DOHH2 (cell line): ENCODE measurements at regions not wholly inside any gene's neighbourhood (a gene's known extent, or its start where the extent isn't known, plus 50 kb on each side); places are given as distances from the start of the nearest gene placed in this dataset.

Experiments
- H3F3A ChIP-seq: fragments of 200-600 bp; sonication (generic), shearing (Covaris generic); 2 replicates; pipeline ENCODE4 v1.6.0; 2016; ENCODE audit warnings: antibody characterized with exemption, mild to moderate bottlenecking; ENCODE audit not compliant: control insufficient read depth, insufficient read depth
- H3K27ac ChIP-seq: fragments of 200-600 bp; sonication (generic); 2 replicates; pipeline ENCODE4 v1.5.1; 2014; ENCODE audit warnings: low read depth, mild to moderate bottlenecking, low read length, moderate library complexity
- H3K27me3 ChIP-seq: fragments of 200-600 bp; sonication (generic); 2 replicates; pipeline ENCODE4 v1.6.1; 2014; ENCODE audit warnings: mild to moderate bottlenecking, low read length, mixed read lengths; ENCODE audit not compliant: control insufficient read depth
- H3K36me3 ChIP-seq: fragments of 200-600 bp; sonication (generic); 2 replicates; pipeline ENCODE4 v1.6.1; 2014; ENCODE audit warnings: mild to moderate bottlenecking, low read length, moderate library complexity, mixed read lengths; ENCODE audit not compliant: control insufficient read depth
- H3K4me1 ChIP-seq: fragments of 200-600 bp; sonication (generic); 2 replicates; pipeline ENCODE4 v1.6.1; 2014; ENCODE audit warnings: mild to moderate bottlenecking, low read length, mixed read lengths; ENCODE audit not compliant: control insufficient read depth
- H3K4me2 ChIP-seq: fragments of 200-600 bp; sonication (generic); 2 replicates; pipeline ENCODE4 v1.6.0; 2014; ENCODE audit warnings: mild to moderate bottlenecking, low read length, moderate library complexity
- H3K4me3 ChIP-seq: fragments of 200-600 bp; sonication (generic); 2 replicates; pipeline ENCODE4 v1.5.1; 2014; ENCODE audit warnings: mild to moderate bottlenecking, low read length, mixed read lengths
- H3K79me2 ChIP-seq: fragments of 200-600 bp; sonication (generic); 2 replicates; pipeline ENCODE4 v1.6.1; 2014; ENCODE audit warnings: mild to moderate bottlenecking, low read length, mixed read lengths; ENCODE audit not compliant: control insufficient read depth
- H3K9me2 ChIP-seq: fragments of 200-600 bp; sonication (generic); replicated peaks from 2 replicates; pipeline ENCODE4 v1.6.1; 2014; ENCODE audit warnings: mild to moderate bottlenecking, low read length, mixed read lengths; ENCODE audit not compliant: control insufficient read depth
- H3K9me3 ChIP-seq: fragments of 200-600 bp; sonication (generic); 2 replicates; pipeline ENCODE4 v1.6.1; 2014; ENCODE audit warnings: antibody characterized with exemption, low read length, mixed read lengths; ENCODE audit not compliant: control insufficient read depth, insufficient read depth
- H4K20me1 ChIP-seq: fragments of 200-600 bp; sonication (generic); 2 replicates; pipeline ENCODE4 v1.6.0; 2014; ENCODE audit warnings: low read depth, mild to moderate bottlenecking, antibody characterized with exemption, low read length, moderate library complexity; ENCODE audit not compliant: control insufficient read depth, insufficient read depth
- CTCF ChIP-seq: fragments of 200-600 bp; sonication (generic); IDR thresholded peaks from one replicate; pipeline ENCODE4 v1.5.1; 2014; ENCODE audit warnings: antibody characterized with exemption, mild to moderate bottlenecking, low read depth, low read length; ENCODE audit not compliant: poor library complexity, severe bottlenecking
- EZH2phosphoT487 ChIP-seq: fragments of 200-600 bp; sonication (generic); IDR thresholded peaks from 2 replicates; pipeline ENCODE4 v1.6.1; 2017; ENCODE audit warnings: borderline replicate concordance, mild to moderate bottlenecking, antibody characterized with exemption, low read length, moderate library complexity, mixed read lengths

- Histone ChIP-seq H3K9me2 (no peaks in the 10 kb centered on the region), H3K27me3 (no peaks in the 10 kb centered on the region)
These were observed 136.8 kb upstream of the C14orf180 start for GRCh38 chr14:104442631-104443390.

GRCh38 chr14:104443391-104444158, 136.0 kb upstream of the C14orf180 start:
- Histone ChIP-seq H3K9me3 (no peaks in the 10 kb centered on the region), H3K27ac (no peak overlapping the region), H4K20me1 (no peaks in the 10 kb centered on the region), H3K36me3 (no peaks in the 10 kb centered on the region), H3K9me2 (no peaks in the 10 kb centered on the region), H3K79me2 (no peaks in the 10 kb centered on the region), H3K4me2 (no peak overlapping the region), H3K27me3 (no peaks in the 10 kb centered on the region), H3K4me3 (no peak overlapping the region), H3F3A (no peaks in the 10 kb centered on the region), H3K4me1 (no peaks in the 10 kb centered on the region)
- TF ChIP-seq CTCF (no peak), EZH2phosphoT487 (no peak)

More at GRCh38 chr14:104442631-104443390, 136.8 kb upstream of the C14orf180 start:
- H3K36me3 ChIP-seq, result no peaks in the 10 kb centered on the region
- H3K4me1 ChIP-seq, result no peaks in the 10 kb centered on the region
- no peaks in the 10 kb centered on the region for H3F3A ChIP-seq
- no peak overlapping the region for H3K4me2 ChIP-seq
- H3K4me3 ChIP-seq, result no peak overlapping the region
- H3K9me3 ChIP-seq, result no peaks in the 10 kb centered on the region
- H3K79me2 ChIP-seq, result no peaks in the 10 kb centered on the region
- TF ChIP-seq EZH2phosphoT487, result no peak
- no peak for TF ChIP-seq CTCF
- no peak overlapping the region for H3K27ac ChIP-seq
- H4K20me1 ChIP-seq, result no peaks in the 10 kb centered on the region

- no peaks in the 10 kb centered on the region for H3F3A ChIP-seq
- H4K20me1 ChIP-seq, result no peaks in the 10 kb centered on the region
- no peak overlapping the region for H3K27ac ChIP-seq
- H3K9me2 ChIP-seq, result no peaks in the 10 kb centered on the region
- no peaks in the 10 kb centered on the region for H3K4me1 ChIP-seq
- no peak overlapping the region for H3K4me3 ChIP-seq
- no peak overlapping the region for H3K4me2 ChIP-seq
- no peaks in the 10 kb centered on the region for H3K79me2 ChIP-seq
- TF ChIP-seq CTCF (no peak), EZH2phosphoT487 (no peak)
- H3K27me3 ChIP-seq, result 0 out of 2 replicates have a peak, but pooled peaks cover 3% of the 10 kb centered on the region
- H3K36me3 ChIP-seq, result no peaks in the 10 kb centered on the region
- H3K9me3 ChIP-seq, result no peaks in the 10 kb centered on the region
These were observed 135.2 kb upstream of the C14orf180 start for GRCh38 chr14:104444159-104445030.
